ENCODE measurements at regions not wholly inside any gene's neighbourhood (a gene's known extent, or its start where the extent isn't known, plus 50 kb on each side); places are given as distances from the start of the nearest gene placed in this dataset.

DNA sequence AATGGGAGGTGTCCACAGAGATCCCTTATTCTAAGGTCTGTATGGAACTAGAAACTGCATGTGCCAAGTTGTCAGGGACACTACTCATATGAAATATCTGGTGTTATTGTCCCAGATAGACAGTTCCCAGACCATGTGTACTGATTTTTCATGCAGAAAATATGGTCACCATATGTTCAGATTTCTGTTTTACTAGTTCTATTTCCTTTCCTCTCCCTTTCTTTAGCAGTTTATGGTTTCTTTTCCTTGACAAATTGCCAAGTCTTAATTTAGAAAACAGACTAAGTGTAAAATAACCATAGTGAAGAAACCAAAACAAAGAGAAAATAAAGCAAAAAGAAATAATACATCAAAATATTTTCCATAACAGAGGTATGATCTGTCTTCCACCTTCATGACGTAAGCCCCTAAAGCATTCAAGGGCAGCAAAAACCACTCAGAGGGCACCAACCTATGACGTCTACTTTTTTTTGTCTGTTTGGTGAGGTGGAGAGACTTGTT, 248.5 kb downstream of the KCTD12 start:
- no peak overlapping the region for H3K4me3 ChIP-seq (ENCODE audit: insufficient read depth, low read depth, low read length)
- no peaks in the 10 kb centered on the region for H3K9me3 ChIP-seq (ENCODE audit: insufficient read depth, low read depth, low read length)
- no peak overlapping the region for H2AFZ ChIP-seq (ENCODE audit: low read depth, low read length)
- no peaks in the 10 kb centered on the region for H3K36me3 ChIP-seq (ENCODE audit: insufficient read depth, low read length)
- no peaks in the 10 kb centered on the region for H3K4me1 Mint-ChIP-seq (ENCODE audit: low read depth, unreplicated experiment)
- H3K9me3 Mint-ChIP-seq (ENCODE audit: unreplicated experiment), result no peaks in the 10 kb centered on the region
- no peak overlapping the region for H3K9ac ChIP-seq (ENCODE audit: low read length)
- peak; percentile 12 for DNase-seq (ENCODE audit: low read depth)
- no peaks in the 10 kb centered on the region for H3K36me3 Mint-ChIP-seq (ENCODE audit: low read depth, unreplicated experiment)
- no peaks in the 10 kb centered on the region for H4K20me1 ChIP-seq (ENCODE audit: insufficient read depth, low read length)
- H3K27ac ChIP-seq (ENCODE audit: low read depth, low read length), result no peak overlapping the region
- no peaks in the 10 kb centered on the region for H3K27me3 ChIP-seq (ENCODE audit: insufficient read depth, low read length)
- no peaks in the 10 kb centered on the region for H3K4me1 ChIP-seq (ENCODE audit: insufficient read depth, low read length)
- no peak overlapping the region for H3K4me2 ChIP-seq (ENCODE audit: low read length)
- FAIRE-seq, result peak; percentile 5
- no peak overlapping the region for H3K4me3 Mint-ChIP-seq (ENCODE audit: unreplicated experiment)
- no peak overlapping the region for H3K27ac Mint-ChIP-seq (ENCODE audit: unreplicated experiment)
- H3K27me3 Mint-ChIP-seq (ENCODE audit: low read depth, unreplicated experiment), result no peaks in the 10 kb centered on the region
- TF ChIP-seq, protein P1, sequence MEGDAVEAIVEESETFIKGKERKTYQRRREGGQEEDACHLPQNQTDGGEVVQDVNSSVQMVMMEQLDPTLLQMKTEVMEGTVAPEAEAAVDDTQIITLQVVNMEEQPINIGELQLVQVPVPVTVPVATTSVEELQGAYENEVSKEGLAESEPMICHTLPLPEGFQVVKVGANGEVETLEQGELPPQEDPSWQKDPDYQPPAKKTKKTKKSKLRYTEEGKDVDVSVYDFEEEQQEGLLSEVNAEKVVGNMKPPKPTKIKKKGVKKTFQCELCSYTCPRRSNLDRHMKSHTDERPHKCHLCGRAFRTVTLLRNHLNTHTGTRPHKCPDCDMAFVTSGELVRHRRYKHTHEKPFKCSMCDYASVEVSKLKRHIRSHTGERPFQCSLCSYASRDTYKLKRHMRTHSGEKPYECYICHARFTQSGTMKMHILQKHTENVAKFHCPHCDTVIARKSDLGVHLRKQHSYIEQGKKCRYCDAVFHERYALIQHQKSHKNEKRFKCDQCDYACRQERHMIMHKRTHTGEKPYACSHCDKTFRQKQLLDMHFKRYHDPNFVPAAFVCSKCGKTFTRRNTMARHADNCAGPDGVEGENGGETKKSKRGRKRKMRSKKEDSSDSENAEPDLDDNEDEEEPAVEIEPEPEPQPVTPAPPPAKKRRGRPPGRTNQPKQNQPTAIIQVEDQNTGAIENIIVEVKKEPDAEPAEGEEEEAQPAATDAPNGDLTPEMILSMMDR (IDR thresholded peaks at IDR 0.05; ENCODE audit: insufficient read depth, low read depth, low read length), result no peak
- no peak for TF ChIP-seq EZH2 (IDR thresholded peaks at IDR 0.05; ENCODE audit: insufficient read depth, low read length)
- H3K79me2 ChIP-seq (ENCODE audit: insufficient read depth, low read length), result no peaks in the 10 kb centered on the region

DNA sequence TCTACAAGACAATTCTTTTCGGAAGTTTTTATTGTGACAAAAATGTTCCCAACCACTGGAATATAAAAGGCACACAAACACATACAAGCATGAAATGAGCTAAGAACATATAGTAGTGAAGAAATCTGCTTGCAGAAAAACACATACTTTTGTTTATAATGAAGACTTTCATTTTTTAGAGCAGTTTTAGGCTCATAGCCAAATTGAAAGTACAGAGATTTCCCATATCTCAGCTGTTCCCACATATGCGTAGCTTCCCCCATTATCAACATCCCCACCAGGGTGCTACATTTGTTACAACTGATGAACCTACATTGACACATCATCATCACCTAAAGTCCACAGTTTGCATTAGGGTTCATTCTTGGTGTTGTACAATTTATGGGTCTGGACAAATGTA, 249.4 kb downstream of the KCTD12 start:
- no peaks in the 10 kb centered on the region for H3K9me3 Mint-ChIP-seq (ENCODE audit: unreplicated experiment)
- TF ChIP-seq EZH2 (IDR thresholded peaks at IDR 0.05; ENCODE audit: insufficient read depth, low read length), result no peak
- TF ChIP-seq, protein P1 (IDR thresholded peaks at IDR 0.05; ENCODE audit: insufficient read depth, low read depth, low read length), result no peak

More for the DNA sequence above, 249.4 kb downstream of the KCTD12 start:
- no peak overlapping the region for H3K4me2 ChIP-seq (ENCODE audit: low read length)
- no peaks in the 10 kb centered on the region for H3K9me3 ChIP-seq (ENCODE audit: insufficient read depth, low read depth, low read length)
- no peak overlapping the region for H2AFZ ChIP-seq (ENCODE audit: low read depth, low read length)
- no peaks in the 10 kb centered on the region for H3K79me2 ChIP-seq (ENCODE audit: insufficient read depth, low read length)
- H3K9ac ChIP-seq (ENCODE audit: low read length), result no peak overlapping the region
- no peak overlapping the region for H3K27ac ChIP-seq (ENCODE audit: low read depth, low read length)
- DNase-seq (ENCODE audit: low read depth) (no peak), FAIRE-seq (no peak)
- no peak overlapping the region for H3K4me3 ChIP-seq (ENCODE audit: insufficient read depth, low read depth, low read length)
- Mint-ChIP-seq H3K36me3 (ENCODE audit: low read depth, unreplicated experiment) (no peaks in the 10 kb centered on the region), H3K4me3 (ENCODE audit: unreplicated experiment) (no peak overlapping the region), H3K27me3 (ENCODE audit: low read depth, unreplicated experiment) (no peaks in the 10 kb centered on the region), H3K27ac (ENCODE audit: unreplicated experiment) (no peak overlapping the region), H3K4me1 (ENCODE audit: low read depth, unreplicated experiment) (no peaks in the 10 kb centered on the region)
- no peaks in the 10 kb centered on the region for H3K36me3 ChIP-seq (ENCODE audit: insufficient read depth, low read length)
- H3K4me1 ChIP-seq (ENCODE audit: insufficient read depth, low read length), result no peaks in the 10 kb centered on the region
- no peaks in the 10 kb centered on the region for H4K20me1 ChIP-seq (ENCODE audit: insufficient read depth, low read length)
- no peaks in the 10 kb centered on the region for H3K27me3 ChIP-seq (ENCODE audit: insufficient read depth, low read length)
